HEK293 (cell line): ENCODE measurements at regions not wholly inside any gene's neighbourhood (a gene's known extent, or its start where the extent isn't known, plus 50 kb on each side); places are given as distances from the start of the nearest gene placed in this dataset.

ENCODE experiments used
- ZBTB7A ChIP-seq: fragments of 450-650 bp; formaldehyde crosslinking; IDR thresholded peaks from 2 replicates; pipeline ENCODE4 v1.5.1; 2016; ENCODE audit warnings: low read depth, missing biosample characterization, missing genetic modification characterization
- ZNF398 ChIP-seq: fragments of 450-650 bp; formaldehyde crosslinking; IDR thresholded peaks from 2 replicates; pipeline ENCODE4 v1.5.1; 2017; ENCODE audit warnings: missing biosample characterization, missing genetic modification characterization
- ZNF404 ChIP-seq: fragments of 450-650 bp; formaldehyde crosslinking; IDR thresholded peaks from 2 replicates; pipeline ENCODE4 v1.5.1; 2017; ENCODE audit warnings: missing biosample characterization, missing genetic modification characterization
- ZNF518A ChIP-seq: fragments of 450-650 bp; formaldehyde crosslinking; conservative IDR thresholded peaks from 2 replicates; pipeline ENCODE4 v1.5.1; 2016; ENCODE audit warnings: low read depth, missing biosample characterization, missing genetic modification characterization
- ZNF639 ChIP-seq: fragments of 450-650 bp; formaldehyde crosslinking; IDR thresholded peaks from 2 replicates; pipeline ENCODE4 v1.5.1; 2016; ENCODE audit warnings: missing biosample characterization, missing genetic modification characterization
- TF ChIP-seq, protein P1 (sequence below): fragments of 450-650 bp; formaldehyde crosslinking; IDR thresholded peaks from 2 replicates; pipeline ENCODE4 v1.5.1; 2016; ENCODE audit warnings: missing biosample characterization, missing genetic modification characterization

DNA sequence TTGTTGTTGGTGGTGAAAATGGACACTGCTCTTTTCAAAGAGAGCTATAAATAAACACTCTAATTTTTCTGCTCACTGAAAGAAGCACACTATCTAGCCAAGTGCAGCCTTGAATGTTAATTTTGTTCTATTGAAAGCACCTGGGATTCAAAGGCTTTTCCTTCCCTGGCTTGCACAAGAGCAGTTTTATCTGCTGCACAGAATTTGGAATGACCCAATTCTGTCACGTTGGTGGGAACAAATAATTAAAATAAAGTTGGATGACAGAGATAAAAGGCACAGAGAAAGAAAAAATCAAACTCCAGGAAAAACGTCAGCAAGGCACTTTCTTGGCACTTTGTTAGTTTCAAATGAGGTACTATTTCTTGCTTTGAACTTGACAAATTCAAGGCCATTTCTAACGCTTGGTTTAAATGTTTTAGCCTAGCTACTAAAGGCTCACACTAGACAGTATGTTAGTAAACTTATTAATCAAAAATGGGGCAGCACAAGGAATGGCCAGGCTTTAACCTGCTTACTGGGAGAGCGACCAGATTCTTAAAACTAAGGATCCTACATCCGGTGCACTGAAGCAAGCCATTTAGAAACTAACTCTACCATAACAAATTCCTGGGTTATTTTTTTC, 145.5 kb upstream of the ARG1 start:
- TF ChIP-seq, protein P1, sequence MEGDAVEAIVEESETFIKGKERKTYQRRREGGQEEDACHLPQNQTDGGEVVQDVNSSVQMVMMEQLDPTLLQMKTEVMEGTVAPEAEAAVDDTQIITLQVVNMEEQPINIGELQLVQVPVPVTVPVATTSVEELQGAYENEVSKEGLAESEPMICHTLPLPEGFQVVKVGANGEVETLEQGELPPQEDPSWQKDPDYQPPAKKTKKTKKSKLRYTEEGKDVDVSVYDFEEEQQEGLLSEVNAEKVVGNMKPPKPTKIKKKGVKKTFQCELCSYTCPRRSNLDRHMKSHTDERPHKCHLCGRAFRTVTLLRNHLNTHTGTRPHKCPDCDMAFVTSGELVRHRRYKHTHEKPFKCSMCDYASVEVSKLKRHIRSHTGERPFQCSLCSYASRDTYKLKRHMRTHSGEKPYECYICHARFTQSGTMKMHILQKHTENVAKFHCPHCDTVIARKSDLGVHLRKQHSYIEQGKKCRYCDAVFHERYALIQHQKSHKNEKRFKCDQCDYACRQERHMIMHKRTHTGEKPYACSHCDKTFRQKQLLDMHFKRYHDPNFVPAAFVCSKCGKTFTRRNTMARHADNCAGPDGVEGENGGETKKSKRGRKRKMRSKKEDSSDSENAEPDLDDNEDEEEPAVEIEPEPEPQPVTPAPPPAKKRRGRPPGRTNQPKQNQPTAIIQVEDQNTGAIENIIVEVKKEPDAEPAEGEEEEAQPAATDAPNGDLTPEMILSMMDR (tag by site-specific recombination), result no peak
- TF ChIP-seq ZBTB7A (tag by site-specific recombination), result no peak
- TF ChIP-seq ZNF404 (tag by site-specific recombination), result no peak
- no peak for TF ChIP-seq ZNF398 (tag by site-specific recombination)
- no peak for TF ChIP-seq ZNF639 (tag by site-specific recombination)
- TF ChIP-seq ZNF518A (tag by site-specific recombination), result no peak
